NCI-H187 (cell line): ENCODE measurements at regions not wholly inside any gene's neighbourhood (a gene's known extent, or its start where the extent isn't known, plus 50 kb on each side); places are given as distances from the start of the nearest gene placed in this dataset.
"Not testable (repeated sequence)": the region's sequence is repeated elsewhere in the genome, so short reads cannot be mapped to it uniquely, and the experiment has no call there.

Source experiments
- DNase-seq, 2 experiments: peaks; one replicate each; lab custom pipeline; 2025; lab: John Stamatoyannopoulos, UW

DNA sequence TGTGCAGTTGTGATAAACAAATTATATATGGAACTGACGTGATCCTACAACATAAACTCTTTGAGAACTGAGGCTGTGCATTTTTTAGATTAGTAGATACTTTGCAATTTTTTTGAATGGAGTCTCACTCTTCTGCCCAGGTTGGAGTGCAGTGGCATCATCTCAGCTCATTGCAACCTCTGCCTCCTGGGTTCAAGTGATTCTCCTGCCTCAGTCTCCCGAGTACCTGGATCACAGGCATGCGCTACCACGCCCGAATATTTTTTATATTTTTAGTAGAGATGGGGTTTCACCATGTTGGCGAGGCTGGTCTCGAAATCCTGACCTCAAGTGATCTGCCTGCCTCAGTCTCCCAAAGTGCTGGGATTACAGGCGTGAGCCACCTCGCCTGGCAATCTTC, 145.9 kb downstream of the POTEH start:
- DNase-seq: not testable (repeated sequence)

DNA sequence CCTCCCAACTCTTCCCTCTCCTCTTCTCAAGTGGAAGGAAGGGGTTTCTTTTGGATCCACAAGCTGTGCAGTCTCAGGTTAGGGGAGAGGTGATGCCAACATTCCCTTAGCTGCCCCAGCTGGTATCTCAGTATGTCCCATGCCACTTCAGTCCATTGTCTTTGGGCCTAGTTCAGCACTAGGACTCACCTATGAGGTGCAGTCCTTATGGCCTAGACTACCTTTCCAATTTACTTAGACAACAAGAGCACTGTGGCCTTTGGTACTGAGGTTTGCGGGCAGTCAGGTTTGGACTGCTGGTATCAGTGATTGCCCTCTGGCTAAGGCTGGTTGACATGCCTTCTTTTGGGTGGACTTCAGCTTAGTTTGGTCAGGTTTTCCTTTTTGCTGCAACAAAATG, 159.9 kb downstream of the POTEH start:
- not testable (repeated sequence) for DNase-seq

DNA sequence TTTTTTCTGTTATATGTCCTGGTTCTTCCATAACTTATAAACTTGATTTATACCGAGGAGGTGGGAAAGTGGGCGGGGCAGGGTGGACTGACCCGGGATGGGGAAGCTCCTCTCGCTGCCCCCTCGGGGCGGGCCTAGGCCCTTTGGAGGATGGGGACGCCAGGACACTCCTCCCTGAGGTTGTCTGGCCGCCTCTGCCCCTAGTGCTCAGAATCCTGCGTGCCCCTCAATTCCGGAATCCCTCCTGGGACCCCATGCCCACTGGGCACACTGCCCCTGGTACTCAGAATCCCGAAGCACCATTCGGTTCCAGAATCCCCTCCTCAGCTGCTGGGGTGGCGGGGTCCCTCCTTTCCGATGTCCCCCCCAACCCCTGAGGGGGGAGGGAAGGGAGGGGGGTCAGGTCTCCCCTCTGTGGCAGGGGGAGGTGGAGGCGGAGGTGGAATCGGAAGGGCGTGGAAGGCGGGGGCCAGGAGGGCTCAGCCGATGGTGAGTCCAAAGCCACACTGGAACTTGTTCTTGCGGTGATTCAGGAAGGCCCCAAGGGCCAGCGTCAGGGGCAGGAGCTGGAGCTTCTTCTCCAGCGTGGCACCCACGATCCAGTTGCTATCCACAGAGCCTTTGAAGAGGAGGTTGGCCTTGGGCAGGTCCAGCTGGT, 164.0 kb downstream of the POTEH start:
- not testable (repeated sequence) for DNase-seq

DNA sequence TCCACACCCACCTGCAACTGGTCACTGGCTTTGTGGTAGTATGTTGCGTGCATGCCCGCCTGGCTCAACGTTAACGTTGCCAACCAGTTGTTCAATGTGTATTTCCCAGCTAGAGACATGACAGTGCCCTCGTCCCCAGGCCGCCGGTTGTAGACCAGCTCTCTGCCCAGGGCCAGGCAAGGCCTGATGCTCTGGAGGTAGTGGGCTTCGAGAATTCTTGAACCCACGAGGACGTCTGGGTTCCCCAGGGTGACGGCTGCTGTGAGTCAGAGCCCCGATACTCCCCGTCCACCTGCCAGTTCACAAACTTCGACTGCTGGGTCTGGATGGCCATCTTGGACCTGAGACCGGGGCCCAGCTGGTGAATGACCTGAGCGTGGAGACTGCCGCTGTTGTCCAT, 164.6 kb downstream of the POTEH start:
- not testable (repeated sequence) for DNase-seq

DNA sequence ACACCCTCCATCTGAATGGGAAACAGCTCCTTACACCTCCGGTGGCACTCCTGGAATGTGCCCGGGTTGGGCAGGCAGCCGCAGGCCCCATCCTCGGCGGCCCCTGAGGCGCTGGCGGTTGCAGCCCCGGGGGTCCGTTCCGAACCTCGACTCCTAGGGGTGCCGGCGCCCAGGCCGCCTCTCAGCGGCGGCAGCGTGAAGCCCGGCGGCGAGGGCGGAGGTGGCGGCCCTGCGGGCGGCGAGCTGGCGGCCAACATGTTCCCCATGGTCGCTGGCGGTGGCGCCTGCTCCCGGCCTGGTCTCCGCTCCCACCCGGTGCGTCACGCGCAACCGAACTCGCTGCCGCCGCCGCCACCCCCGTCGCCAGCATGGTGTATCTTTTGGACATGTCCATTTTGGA, 165.2 kb downstream of the POTEH start:
- DNase-seq: not testable (repeated sequence)

DNA sequence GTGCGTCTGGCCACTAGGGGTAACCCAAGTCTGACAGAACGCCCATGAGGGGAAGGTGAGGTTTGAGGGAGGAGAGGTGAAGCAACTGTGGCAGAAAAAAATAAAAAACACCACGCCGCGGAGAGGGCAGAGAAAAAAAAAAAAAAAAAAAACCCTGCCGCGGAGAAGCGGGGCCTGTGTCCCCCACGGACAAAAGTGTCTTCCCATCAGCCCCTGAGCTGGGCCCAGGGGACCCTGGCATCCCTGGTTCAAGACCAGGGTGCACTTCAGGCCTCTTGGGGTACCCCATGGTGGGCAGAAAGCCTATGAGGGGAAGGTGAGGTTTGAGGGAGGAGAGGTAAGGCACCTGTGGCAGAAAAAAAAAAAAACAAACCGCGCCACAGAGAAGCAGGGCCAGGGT, 191.1 kb downstream of the POTEH start:
- DNase-seq: not testable (repeated sequence)

DNA sequence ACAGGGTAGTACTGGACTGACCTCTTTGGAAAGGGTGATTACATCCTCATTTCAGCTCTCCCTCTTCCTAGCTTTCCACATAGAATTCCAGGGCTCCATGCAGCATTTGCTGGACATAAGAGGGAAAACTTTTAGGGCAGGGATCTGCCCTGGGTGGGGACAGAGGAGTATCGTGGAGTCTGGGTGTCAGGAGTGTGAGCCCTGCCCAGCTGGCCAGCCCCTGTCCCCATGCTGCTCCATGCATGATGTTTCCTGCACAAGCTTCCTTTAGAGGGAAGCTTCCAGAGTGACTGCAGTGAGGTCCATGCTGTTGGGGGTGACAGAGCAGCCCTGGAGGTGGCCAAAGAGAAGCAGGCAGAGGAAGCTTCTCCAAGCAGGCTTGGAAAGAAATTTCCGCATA, 214.5 kb downstream of the POTEH start:
- not testable (repeated sequence) for DNase-seq

DNA sequence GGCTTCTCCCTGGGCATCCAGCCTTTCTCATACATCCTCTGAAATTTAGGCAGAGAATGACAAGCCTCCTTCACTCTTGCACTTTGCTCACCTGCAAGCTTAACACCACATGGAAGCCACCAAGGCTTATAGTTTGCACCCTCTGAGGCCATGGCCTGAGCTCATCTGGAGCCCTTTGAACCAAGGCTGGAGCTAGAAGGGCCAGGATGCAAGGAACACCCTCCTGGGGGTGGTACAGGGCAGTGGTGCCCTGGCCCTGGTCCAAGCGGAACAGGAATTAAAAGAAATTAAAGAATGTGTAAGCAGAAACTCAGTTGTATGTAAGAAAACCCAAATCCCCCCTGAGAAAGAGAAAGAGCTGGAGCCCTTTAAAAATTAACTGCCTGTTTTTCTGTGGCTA, 221.9 kb downstream of the POTEH start:
- not testable (repeated sequence) for DNase-seq

DNA sequence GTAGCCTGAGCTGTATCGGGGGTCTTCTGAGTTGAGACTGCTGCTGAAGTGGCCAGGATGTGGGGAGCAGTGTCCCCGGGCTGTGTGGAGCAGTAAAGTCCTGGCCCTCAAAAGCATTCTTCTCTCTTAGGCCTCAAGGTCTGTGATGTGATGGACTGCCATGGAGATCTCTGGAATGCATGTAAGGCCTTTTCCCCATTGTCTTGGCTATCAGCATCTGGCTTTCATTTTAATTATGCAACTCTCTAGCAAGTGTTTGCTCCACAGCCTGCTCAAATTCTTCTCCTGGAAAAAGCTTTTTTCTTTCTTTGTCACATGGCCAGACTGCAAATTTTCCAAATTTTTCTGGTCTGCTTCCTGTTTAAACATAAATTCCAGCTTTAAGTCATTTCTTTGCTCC, 229.3 kb downstream of the POTEH start:
- not testable (repeated sequence) for DNase-seq

DNA sequence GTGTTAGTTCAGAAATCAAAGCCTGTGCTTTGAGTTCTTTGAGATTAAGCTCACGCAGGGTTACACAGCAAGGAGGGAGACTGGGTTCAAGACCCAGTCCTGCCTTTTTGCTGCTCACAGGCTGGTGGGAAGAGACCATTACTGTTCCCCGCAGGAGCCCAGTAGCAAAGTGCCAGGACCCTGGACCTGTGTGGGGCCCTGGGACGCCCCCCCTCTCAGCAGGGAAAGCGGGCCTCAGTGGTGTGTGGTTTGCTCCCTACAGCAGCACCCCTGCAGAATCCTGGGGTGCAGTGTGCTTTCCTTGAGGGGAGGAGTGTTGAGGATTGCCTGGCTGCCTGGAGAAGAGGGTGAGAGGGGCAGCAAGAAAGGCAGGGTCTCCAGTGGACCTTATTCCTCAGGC, 231.1 kb downstream of the POTEH start:
- not testable (repeated sequence) for DNase-seq

DNA sequence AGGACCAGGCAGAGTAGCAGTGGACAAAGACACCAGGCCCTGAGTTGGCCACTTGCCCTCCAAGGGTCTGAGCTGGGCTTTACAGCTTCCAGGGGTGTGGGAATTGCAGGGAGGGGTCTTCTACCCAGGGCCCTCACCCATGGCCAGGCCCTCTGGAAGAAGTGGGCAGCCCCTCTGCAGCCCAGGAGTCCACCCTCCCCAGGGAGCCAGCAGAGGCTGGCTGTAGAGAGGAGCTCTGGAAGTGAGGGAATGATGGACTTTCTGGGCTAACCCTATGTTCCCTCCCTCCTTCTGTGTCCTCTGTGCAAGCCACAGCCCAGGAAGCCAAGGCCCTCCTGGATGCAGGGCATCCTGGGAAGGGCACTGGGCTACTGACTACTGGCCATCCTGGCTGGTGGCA, 232.3 kb downstream of the POTEH start:
- not testable (repeated sequence) for DNase-seq

DNA sequence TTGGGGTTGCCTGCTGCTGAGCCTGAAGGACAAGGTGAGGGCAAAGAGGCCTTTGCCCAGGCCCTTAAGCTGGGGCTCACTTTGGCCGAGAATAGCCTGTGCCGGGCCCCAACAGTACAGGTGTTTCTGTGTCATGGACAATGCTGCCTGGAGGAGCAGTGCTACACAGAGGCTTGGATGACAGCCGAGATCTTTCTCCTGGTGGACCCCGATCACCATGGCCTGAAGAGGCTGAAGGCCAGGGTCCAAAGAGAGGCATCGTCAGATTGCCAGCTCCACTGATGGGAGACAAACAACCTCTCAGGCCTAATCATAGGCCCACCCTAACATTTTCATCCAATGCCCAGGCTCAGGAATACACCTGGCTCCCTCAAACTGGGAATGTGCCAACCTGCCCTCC, 232.8 kb downstream of the POTEH start:
- DNase-seq: not testable (repeated sequence)

DNA sequence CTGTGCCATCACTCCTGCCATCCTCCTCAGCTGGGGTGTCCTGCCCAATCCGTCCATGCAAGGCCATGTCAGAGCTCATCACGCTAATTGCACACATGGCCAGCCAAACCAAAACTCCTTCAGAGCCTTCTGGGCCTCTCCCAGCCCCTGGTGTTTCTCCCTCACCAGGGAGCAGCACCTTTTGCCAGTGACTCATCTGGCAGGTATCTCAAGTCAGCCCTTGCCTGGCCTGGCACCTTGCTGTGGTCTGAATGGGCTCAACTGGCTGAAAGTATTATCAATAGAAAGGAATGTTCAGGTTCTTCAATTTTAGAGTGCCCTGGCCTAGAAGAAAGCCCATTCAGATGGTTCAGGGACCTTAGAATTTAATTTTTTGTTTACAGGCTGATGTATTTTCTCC, 235.0 kb downstream of the POTEH start:
- DNase-seq: not testable (repeated sequence)

DNA sequence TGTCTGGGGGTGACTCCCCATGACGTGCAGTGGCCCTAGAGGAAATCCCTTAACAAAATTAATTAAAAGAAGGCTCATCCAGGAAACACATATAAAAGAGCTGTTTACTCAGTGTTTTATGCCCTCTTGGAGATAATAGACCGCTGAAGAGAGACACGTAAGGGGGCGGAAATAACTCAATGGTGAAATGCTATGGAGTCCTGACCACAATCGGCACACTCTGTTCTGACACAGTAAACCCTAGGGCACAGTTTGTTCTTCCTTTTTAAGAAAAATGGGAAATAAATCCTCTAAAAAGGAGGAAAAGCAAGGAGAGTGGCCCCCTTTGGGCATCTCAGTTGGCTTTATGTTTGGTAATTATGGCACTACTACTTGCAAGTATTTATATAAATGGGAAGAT, 237.3 kb downstream of the POTEH start:
- DNase-seq: not testable (repeated sequence)
